ENCODE measurements at regions not wholly inside any gene's neighbourhood (a gene's known extent, or its start where the extent isn't known, plus 50 kb on each side); places are given as distances from the start of the nearest gene placed in this dataset.

GRCh38 chr1:72366466-72366865 is 84.1 kb upstream of the NEGR1 start:
- Histone ChIP-seq H3K27me3 (replicated peaks; ENCODE audit: insufficient read depth) (no peaks in the 10 kb centered on the region), H3K9me3 (ENCODE audit: low read depth) (no peaks in the 10 kb centered on the region), H3K4me2 (ENCODE audit: unreplicated experiment) (no peak overlapping the region), H3K4me1 (ENCODE audit: insufficient read depth) (peaks cover 5% of the 10 kb centered on the region; the same call in 1 of the 2 replicates), H4K20me1 (ENCODE audit: insufficient read depth) (no peaks in the 10 kb centered on the region), H2AFZ (no peak overlapping the region), H3K79me2 (ENCODE audit: insufficient read depth) (no peaks in the 10 kb centered on the region), H3K9me2 (ENCODE audit: insufficient read depth) (0 out of 2 replicates have a peak, but pooled peaks cover 4% of the 10 kb centered on the region), H3K36me3 (ENCODE audit: low read depth) (no peaks in the 10 kb centered on the region), H3K4me3 (no peak overlapping the region), H3F3A (ENCODE audit: insufficient read depth) (no peaks in the 10 kb centered on the region), H3K9ac (no peak overlapping the region), H3K27ac (no peak overlapping the region)
- in situ Hi-C loops (cut with MboI) = no loop called here
- 37 to 38% methylated on average over 1 of the region's 1 CpG for WGBS, 2 experiments (ENCODE audit: low coverage in 1 of 2, low lambda C conversion rate in 2 of 2, missing lambda C conversion rate in 2 of 2)
- TF ChIP-seq EZH2phosphoT487 (IDR thresholded peaks at IDR 0.05; ENCODE audit: insufficient read depth, low read depth) (no peak), EZH2 (IDR thresholded peaks at IDR 0.05; ENCODE audit: insufficient read depth, poor library complexity, severe bottlenecking) (no peak)
- DNase-seq = peak; percentile 66

- Histone ChIP-seq H3K4me2 (ENCODE audit: unreplicated experiment) (no peak overlapping the region), H3K4me3 (no peak overlapping the region), H3F3A (ENCODE audit: insufficient read depth) (no peaks in the 10 kb centered on the region), H3K79me2 (ENCODE audit: insufficient read depth) (no peaks in the 10 kb centered on the region), H3K36me3 (ENCODE audit: low read depth) (no peaks in the 10 kb centered on the region), H3K9me2 (ENCODE audit: insufficient read depth) (0 out of 2 replicates have a peak, but pooled peaks cover 4% of the 10 kb centered on the region), H3K27me3 (replicated peaks; ENCODE audit: insufficient read depth) (no peaks in the 10 kb centered on the region), H3K9ac (no peak overlapping the region), H3K4me1 (ENCODE audit: insufficient read depth) (peaks cover 5% of the 10 kb centered on the region; the same call in 1 of the 2 replicates), H3K27ac (no peak overlapping the region), H3K9me3 (ENCODE audit: low read depth) (no peaks in the 10 kb centered on the region), H4K20me1 (ENCODE audit: insufficient read depth) (no peaks in the 10 kb centered on the region), H2AFZ (no peak overlapping the region)
- DNase-seq = no peak
- WGBS, 2 experiments (ENCODE audit: low coverage in 1 of 2, low lambda C conversion rate in 2 of 2, missing lambda C conversion rate in 2 of 2) = 96 to 97% methylated on average over 3 of the region's 3 CpGs
- TF ChIP-seq EZH2phosphoT487 (IDR thresholded peaks at IDR 0.05; ENCODE audit: insufficient read depth, low read depth) (no peak), EZH2 (IDR thresholded peaks at IDR 0.05; ENCODE audit: insufficient read depth, poor library complexity, severe bottlenecking) (no peak)
- in situ Hi-C loops (cut with MboI) = no loop called here
Measured at GRCh38 chr1:72365693-72366092, 83.4 kb upstream of the NEGR1 start.

GRCh38 chr1:72362538-72362937 is 80.2 kb upstream of the NEGR1 start:
- Histone ChIP-seq H3K9me2 (ENCODE audit: insufficient read depth) (no peaks in the 10 kb centered on the region), H3K9ac (no peak overlapping the region), H3K27ac (no peak overlapping the region), H3K27me3 (replicated peaks; ENCODE audit: insufficient read depth) (no peaks in the 10 kb centered on the region), H3K4me2 (ENCODE audit: unreplicated experiment) (no peak overlapping the region), H3K79me2 (ENCODE audit: insufficient read depth) (no peaks in the 10 kb centered on the region), H3K36me3 (ENCODE audit: low read depth) (no peaks in the 10 kb centered on the region), H4K20me1 (ENCODE audit: insufficient read depth) (no peaks in the 10 kb centered on the region), H3K4me1 (ENCODE audit: insufficient read depth) (peaks cover 9% of the 10 kb centered on the region), H3K9me3 (ENCODE audit: low read depth) (no peaks in the 10 kb centered on the region), H2AFZ (no peak overlapping the region), H3F3A (ENCODE audit: insufficient read depth) (0 out of 2 replicates have a peak, but pooled peaks cover 4% of the 10 kb centered on the region), H3K4me3 (no peak overlapping the region)
- in situ Hi-C loops (cut with MboI) = no loop called here
- WGBS, 2 experiments (ENCODE audit: low coverage in 1 of 2, low lambda C conversion rate in 2 of 2, missing lambda C conversion rate in 2 of 2) = 80 to 92% methylated on average over 1 of the region's 1 CpG
- no peak for DNase-seq
- TF ChIP-seq EZH2 (IDR thresholded peaks at IDR 0.05; ENCODE audit: insufficient read depth, poor library complexity, severe bottlenecking) (no peak), EZH2phosphoT487 (IDR thresholded peaks at IDR 0.05; ENCODE audit: insufficient read depth, low read depth) (no peak)

DNA sequence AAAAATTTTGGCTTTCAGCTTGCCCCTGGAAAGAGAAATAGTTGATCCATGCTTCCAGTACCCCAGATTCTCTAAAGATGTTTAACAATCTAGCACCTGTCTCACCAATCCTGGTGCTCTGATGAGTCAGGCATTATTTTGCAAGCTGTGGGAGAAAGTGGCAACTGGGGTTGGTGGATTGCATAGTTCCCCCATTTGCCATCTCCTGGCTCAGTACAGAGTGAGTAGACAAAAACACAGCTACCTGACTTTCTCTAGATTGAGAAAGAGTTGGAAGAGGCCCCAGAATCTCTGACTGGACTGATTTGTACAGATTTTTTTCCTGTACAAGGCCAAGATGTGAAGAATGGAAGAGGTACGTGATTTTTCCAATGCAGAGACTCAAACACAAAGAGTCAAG is 75.1 kb upstream of the NEGR1 start:
- WGBS, 2 experiments (ENCODE audit: low coverage in 1 of 2, low lambda C conversion rate in 2 of 2, missing lambda C conversion rate in 2 of 2) = 89 to 94% methylated on average over 1 of the region's 1 CpG

DNA sequence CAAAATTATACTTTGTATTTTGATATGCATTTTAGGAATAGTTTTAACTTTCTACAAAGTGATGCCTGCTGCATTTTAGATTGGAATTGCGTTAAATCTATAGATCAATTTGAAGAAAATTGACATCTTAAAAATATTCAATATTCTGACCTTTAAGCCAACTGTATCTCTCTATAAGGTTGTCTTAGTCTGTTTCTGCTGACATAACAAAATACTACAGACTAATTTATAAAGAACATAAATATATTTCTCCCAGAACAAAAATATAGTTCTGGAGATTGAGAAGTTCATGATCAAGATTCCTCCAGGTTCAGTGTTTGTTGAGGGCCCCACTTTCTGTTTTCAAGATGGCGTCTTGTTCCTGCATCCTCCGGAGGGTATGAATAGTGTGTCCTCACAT is 73.6 kb upstream of the NEGR1 start:
- WGBS, 2 experiments (ENCODE audit: low coverage in 1 of 2, low lambda C conversion rate in 2 of 2, missing lambda C conversion rate in 2 of 2) = 86 to 90% methylated on average over 3 of the region's 3 CpGs
- Histone ChIP-seq H3K4me2 (ENCODE audit: unreplicated experiment) (no peak overlapping the region), H3K79me2 (ENCODE audit: insufficient read depth) (no peaks in the 10 kb centered on the region), H3K9me3 (ENCODE audit: low read depth) (no peaks in the 10 kb centered on the region), H3K27me3 (replicated peaks; ENCODE audit: insufficient read depth) (no peaks in the 10 kb centered on the region), H3K9me2 (ENCODE audit: insufficient read depth) (no peaks in the 10 kb centered on the region), H4K20me1 (ENCODE audit: insufficient read depth) (no peaks in the 10 kb centered on the region), H2AFZ (no peak overlapping the region), H3K4me3 (no peak overlapping the region), H3K4me1 (ENCODE audit: insufficient read depth) (peaks cover 4% of the 10 kb centered on the region), H3F3A (ENCODE audit: insufficient read depth) (0 out of 2 replicates have a peak, but pooled peaks cover 5% of the 10 kb centered on the region), H3K36me3 (ENCODE audit: low read depth) (no peaks in the 10 kb centered on the region), H3K9ac (no peak overlapping the region), H3K27ac (no peak overlapping the region)
- in situ Hi-C loops (cut with MboI) = no loop called here
- TF ChIP-seq EZH2phosphoT487 (IDR thresholded peaks at IDR 0.05; ENCODE audit: insufficient read depth, low read depth) = no peak
- TF ChIP-seq EZH2 (IDR thresholded peaks at IDR 0.05; ENCODE audit: insufficient read depth, poor library complexity, severe bottlenecking) = no peak
- no peak for DNase-seq

More for the DNA sequence above, 75.1 kb upstream of the NEGR1 start:
- H3K4me3 ChIP-seq = no peak overlapping the region
- H3K9me3 ChIP-seq (ENCODE audit: low read depth) = no peaks in the 10 kb centered on the region
- in situ Hi-C loops (cut with MboI) = no loop called here
- TF ChIP-seq EZH2 (IDR thresholded peaks at IDR 0.05; ENCODE audit: insufficient read depth, poor library complexity, severe bottlenecking) (no peak), EZH2phosphoT487 (IDR thresholded peaks at IDR 0.05; ENCODE audit: insufficient read depth, low read depth) (no peak)
- no peaks in the 10 kb centered on the region for H3K9me2 ChIP-seq (ENCODE audit: insufficient read depth)
- no peaks in the 10 kb centered on the region for H3K36me3 ChIP-seq (ENCODE audit: low read depth)
- no peak overlapping the region for H2AFZ ChIP-seq
- no peak overlapping the region for H3K27ac ChIP-seq
- no peak overlapping the region for H3K4me2 ChIP-seq (ENCODE audit: unreplicated experiment)
- no peak overlapping the region for H3K9ac ChIP-seq
- 0 out of 2 replicates have a peak, but pooled peaks cover 5% of the 10 kb centered on the region for H3F3A ChIP-seq (ENCODE audit: insufficient read depth)
- peaks cover 4% of the 10 kb centered on the region for H3K4me1 ChIP-seq (ENCODE audit: insufficient read depth)
- DNase-seq = peak; percentile 77
- no peaks in the 10 kb centered on the region for H3K27me3 ChIP-seq (replicated peaks; ENCODE audit: insufficient read depth)
- no peaks in the 10 kb centered on the region for H4K20me1 ChIP-seq (ENCODE audit: insufficient read depth)
- H3K79me2 ChIP-seq (ENCODE audit: insufficient read depth) = no peaks in the 10 kb centered on the region
